ENCODE measurements at regions not wholly inside any gene's neighbourhood (a gene's known extent, or its start where the extent isn't known, plus 50 kb on each side); places are given as distances from the start of the nearest gene placed in this dataset.

DNA sequence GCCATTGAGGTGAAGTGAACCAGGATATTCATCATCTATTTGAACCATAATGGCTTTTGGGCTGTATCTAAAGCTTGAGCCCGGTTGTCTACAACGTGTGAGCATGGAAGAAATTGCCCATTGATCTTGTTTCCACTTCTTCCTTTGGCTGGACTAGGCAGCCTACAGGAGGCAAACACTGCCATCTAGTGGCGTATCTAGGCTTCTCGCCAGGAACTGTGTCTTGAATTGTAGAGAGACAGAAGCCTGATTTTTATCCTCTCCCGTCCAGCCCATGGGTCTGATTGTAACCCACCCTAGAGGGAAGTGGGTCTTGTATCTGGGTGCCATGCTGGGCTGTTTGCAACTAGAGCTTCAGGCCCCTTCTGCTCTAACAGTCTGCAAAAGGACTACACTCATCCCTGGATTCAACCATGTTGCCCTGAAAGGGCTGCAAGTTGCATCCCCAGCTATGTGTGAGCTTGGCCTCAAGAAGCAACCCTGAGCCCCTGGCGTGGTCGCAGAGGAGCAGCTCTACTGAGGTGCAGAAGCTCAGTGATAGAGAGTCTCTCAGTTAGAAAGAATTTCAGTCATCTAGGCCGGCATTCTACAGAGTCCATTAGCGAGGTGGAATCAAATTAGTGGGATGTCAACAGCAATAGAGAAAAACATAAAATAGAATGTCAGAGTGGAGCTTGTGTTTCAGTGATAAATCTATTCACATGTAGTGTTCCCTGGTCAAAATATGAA, 170.2 kb upstream of the UMPS start:
- DNase-seq: peak; percentile 74

DNA sequence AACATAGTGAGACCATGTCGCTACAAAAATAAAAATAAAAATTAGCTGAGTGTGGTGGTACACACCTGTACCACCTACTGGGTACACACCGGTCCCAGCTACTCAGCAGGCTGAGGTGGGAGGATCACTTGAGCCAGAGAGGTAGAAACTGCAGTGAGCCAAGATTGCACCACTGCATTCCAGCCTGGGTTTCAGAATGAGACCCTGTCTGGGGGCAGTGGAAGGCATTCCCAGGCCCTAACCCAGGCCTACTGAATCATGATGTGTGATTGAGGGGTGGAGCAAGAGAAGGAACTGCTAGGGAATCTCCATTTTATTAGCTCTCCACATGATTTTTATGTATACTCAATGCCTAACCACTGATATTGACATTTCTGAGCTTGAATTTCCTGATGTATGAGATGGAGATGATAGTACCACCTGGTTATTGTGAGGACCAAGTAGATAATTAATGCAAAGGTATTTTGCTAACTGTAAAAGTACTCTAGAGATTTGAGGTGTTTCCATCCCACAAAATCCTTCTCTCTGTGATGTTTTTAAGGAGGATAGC, 169.5 kb upstream of the UMPS start:
- DNase-seq: no peak

DNA sequence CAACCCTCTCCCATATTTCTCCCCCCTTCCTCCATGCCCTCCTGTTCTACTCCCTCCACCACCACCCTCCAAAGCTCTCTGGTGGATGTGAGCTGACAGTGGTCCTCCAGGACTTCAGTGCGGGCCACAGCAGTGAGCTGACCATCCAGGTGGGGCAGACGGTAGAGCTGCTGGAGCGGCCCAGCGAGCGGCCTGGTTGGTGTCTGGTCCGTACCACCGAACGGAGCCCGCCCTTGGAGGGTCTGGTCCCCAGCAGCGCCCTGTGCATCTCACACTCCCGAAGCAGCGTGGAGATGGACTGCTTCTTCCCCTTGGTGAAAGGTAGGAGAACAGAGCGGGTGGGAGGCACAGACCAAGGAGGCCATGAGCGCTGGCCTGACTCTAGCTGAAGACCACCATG, 167.5 kb upstream of the UMPS start:
- DNase-seq: no peak

DNA sequence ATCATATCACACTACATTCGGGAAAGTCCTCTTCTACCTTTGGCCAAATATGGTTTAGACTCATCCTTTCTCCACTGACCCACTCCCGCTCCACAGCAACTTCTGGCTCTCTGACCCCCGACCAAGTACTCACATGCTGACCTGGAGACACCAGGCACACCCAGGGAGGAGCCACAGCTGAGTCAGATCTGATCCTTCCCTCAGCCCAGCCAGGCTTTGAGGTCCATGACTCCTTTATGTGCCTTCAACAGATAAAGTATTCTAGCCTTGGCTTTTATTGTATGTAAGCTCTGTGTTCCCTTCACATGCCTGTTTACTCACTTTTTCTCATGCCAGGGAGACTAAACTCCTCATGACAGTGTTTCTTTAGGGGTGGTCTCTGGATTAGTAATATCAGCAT, 166.9 kb upstream of the UMPS start:
- DNase-seq: no peak

DNA sequence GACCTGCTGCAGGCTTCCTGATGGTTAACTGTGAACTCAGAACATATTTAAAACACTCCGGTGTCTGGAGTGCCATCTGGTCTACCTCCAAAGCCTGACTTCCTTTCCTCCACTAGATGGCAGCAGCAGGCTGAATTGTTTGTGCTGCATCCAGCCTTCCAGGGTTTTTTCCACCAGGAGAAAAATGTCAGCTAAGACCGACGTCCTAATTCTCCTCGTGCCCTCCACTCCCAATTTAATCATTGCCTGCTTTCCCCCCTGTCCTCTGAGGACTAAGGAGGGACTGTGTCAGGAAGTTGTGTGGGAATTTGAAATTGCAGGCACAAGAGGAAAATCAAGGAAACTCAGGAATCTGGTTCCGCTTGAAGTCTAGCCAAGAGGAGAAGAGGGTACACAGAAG, 165.2 kb upstream of the UMPS start:
- peak; percentile 62 for DNase-seq

DNA sequence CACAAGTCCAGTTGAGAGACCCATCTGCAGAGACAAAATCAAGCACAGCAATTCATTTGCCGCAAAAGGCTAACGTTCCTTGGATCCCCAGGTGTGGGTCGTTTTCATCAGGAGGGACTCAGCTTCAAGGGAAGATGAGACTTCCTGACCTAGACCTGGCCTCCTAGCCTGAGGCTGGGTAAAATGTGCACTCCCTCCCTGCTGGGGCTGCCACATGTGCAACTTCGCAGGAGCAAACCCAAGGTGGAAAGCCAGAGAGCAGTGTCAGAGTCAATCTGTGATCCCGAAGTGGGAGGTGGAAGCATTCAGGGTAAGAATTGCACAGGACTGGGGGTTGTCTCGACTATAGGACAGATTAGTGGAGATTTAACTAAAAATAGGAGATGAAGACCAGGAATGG, 164.7 kb upstream of the UMPS start:
- DNase-seq: no peak

DNA sequence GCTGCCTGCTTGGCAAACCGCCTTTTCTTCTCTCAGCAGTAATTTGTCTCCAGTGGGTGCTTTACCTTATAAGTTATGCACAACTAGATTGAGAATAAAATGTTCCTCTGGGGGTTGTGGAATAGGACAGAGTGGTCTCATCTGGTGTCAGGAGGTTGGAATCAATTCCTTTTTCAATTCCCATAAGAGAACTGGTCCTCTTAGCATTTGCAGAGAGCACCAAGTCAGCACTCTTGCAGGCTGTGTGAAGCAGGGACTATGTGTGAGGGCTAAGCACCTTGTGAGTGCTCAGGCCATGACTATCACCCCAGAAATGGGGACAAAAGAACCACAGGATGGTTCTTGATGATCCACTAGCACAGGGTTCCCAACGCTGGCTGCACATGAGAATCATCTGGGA, 163.6 kb upstream of the UMPS start:
- DNase-seq: no peak

DNA sequence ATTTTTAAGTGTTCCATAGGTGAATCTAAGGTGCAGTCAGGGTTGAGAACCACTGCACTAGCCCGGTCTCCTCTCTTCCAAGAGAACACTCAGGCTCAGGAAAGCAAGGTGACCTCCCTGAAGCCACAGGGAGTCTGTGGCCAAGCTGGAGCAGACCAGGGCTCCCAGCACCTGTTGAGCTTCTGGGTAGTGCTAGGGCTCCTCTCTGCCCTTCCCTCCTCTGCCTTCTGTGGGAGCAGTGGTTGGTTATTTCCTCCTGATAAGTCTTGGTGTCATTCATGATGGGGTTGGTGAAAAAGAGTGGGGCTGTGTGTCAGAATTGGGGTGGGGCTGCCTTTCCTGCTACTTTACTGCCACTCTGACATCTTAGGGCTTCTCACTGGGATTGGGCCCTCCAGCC, 163.1 kb upstream of the UMPS start:
- no peak for DNase-seq

DNA sequence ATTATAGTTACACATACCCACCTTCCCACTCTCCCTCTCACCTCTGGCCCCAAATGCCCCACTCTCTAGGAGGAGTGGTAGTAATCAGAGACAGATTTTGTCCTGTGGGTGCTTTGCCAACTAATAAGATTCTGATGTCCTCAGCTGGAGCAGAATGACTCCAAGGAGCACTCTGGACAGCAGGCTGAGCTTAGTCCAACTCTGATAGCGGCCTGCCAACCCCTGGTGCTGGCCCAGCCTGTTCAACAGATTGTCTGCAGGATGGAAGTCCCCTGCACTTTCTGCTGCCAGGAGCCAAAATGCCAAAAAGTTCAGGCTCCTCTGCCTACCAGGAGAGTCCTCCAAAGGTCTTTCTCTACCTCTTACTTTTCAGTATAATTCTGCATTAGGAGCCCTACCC, 160.5 kb upstream of the UMPS start:
- DNase-seq: no peak

DNA sequence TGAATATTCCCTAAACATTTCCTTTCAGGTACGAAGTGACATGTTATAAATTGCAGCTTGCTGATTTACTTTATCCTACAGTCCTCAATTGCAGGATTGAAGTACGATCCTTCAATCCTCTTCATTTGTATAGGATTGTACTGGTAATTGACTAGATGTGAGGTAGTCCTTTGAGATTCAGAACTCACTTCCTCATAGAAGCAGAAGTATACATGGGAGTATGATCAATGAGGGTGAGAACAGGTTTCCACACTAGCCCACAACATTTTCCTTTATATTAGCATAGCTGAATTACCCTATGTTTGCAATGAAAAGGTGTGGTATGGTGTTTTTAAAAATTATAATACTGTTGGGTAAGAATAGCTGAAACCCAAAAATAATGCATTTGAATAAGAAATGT, 160.0 kb upstream of the UMPS start:
- DNase-seq: no peak

DNA sequence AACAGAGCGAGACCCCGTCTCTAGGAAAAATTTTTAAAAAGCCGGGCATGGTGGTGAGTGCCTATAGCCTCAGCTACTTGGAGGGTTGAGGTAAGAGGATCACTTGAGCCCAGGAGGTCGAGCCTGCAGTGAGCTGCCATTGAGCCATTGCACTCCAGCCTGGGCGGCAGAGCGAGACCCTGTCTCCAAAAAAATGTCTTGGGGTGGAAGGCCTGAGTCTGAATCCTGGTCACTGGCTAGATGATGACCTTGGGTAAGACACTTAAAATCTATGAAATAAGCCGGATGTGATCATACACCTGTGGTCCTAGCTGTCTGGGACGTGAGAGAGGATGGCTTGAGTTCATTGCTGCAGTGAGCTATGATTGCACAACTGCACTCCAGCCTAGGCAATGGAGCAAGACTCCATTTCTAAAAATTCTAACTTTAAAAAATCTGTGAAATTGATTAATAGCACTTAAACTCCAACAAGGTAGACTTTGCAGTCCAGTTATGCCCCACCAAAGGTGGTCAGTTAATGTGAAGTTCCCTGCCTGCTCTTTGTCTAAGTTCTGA, 157.3 kb upstream of the UMPS start:
- no peak for DNase-seq

DNA sequence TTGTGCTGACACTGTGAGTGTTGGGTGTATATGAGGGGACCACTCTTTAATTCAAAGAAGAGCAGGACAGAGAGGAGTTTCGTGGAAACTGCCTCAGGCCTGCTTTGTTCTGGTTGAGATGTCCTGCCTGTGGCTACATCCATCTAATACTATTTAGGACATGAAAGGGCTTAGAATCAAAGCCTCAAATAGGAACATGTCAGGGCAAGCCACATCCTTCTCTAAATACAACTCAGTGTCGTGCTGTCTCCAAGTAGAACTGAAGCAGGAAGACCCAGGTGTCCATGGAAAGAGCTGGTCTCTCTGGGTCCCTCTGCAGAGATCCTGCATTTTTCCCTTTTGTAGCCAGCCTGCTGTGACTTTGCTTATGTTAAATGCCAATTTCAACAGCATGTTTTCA, 156.2 kb upstream of the UMPS start:
- DNase-seq: no peak

DNA sequence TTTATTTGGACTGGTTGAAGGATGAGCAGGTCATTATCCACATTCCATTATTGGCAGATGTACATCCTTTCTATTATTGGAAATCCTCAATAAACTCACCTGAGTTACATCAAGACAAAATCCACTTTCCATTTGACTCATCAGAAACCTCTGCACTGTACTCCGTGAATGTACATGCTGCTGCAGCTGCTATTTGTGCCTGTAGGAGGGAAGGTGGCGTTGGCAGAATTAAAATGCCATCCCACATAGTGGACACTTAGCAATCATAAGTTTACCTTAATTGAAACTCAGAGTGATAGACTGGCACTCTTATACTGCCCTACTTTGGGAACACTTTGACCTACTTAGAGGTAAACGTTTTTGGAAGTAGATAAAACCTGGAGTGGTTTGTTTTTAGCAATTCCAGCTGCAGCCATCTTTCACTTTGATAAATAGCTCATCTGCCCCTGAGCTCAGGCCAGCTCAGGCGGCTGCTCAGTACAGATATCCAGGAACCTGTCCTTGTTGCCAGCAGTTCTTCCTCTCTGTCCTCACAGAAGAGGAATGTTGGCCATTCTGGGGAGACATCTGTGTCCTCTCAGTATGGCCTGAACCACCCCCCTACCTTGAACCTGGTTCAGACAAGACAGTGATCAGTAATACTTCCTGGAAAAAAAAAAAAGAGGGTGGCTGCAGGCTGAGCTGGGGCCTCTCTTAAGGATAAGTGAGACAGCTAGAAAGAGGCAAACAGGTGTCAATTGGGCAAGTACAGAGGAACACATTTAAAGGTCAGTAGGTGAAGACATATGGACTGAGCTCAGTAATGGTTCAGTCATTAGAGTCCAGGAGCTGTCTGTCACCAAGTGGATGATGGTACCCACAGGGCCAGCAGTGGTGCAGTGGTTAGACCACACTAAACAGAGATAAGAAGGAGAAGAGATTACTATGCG, 153.4 kb upstream of the UMPS start:
- DNase-seq: no peak

DNA sequence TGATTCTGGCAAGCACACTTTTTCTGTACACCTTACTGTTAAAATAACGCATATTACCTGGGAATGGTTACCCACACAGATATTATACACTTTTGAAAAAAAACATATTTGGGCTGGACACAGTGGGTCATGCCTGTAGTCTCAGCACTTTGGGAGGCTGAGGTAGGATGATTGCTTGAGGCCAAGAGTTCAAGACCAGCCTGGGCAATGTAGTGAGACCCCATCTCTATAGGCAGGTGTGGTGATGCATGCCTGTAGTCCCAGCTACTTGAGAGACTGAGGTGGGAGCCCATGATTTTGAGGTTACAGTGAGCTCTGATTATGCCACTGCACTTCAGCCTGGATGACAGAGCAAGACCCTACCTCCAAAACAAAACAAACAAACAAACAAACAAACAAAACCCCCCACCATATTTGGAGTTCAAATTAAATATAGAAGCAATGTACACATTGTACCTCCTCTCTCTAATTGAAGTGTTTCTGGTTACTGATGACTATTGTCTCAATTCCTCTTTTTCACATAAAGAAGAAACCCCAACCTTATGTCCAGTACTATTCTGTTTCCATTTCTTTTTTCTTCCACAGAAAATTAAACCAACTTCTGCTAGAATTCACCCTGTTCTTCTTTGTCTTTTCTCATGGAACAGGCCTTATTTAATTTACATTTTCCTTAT, 152.6 kb upstream of the UMPS start:
- no peak for DNase-seq

DNA sequence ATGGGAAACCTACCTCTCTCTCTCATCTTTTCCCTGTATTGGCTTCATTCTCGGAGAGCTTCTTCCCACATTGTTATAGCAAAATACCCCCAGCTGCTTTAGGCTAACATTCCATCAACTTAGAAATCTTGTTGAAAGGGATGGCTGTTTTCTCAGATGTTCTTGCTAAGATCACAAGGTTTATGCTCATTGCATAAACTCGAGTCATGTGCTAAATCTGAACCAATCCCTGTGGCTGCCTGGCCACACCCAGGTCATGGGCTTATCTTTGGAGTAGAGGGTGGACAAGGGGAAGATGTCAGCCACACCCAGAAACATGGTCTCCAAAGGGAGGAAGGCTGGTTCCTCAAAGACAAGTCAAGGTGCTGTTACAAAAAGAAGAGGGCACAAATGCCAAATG, 150.6 kb upstream of the UMPS start:
- no peak for DNase-seq

DNA sequence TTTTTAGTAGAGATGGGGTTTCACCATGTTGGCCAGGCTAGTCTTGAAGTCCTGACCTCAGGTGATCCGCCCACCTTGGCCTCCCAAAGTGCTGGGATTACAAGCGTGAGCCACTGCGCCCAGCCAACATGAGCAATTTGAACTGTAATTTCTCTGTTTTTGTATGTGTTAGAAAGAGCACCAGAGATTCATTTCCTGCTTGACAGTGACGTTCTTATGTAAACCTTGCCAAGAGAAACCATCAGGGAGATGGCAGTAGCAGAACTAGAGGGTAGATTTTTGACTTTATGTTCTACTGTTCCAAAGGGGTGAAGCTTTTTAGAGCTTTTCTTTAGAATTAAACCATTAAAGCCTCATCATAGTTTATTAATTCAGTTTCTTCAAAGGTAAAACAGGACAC, 148.1 kb upstream of the UMPS start:
- DNase-seq: no peak

DNA sequence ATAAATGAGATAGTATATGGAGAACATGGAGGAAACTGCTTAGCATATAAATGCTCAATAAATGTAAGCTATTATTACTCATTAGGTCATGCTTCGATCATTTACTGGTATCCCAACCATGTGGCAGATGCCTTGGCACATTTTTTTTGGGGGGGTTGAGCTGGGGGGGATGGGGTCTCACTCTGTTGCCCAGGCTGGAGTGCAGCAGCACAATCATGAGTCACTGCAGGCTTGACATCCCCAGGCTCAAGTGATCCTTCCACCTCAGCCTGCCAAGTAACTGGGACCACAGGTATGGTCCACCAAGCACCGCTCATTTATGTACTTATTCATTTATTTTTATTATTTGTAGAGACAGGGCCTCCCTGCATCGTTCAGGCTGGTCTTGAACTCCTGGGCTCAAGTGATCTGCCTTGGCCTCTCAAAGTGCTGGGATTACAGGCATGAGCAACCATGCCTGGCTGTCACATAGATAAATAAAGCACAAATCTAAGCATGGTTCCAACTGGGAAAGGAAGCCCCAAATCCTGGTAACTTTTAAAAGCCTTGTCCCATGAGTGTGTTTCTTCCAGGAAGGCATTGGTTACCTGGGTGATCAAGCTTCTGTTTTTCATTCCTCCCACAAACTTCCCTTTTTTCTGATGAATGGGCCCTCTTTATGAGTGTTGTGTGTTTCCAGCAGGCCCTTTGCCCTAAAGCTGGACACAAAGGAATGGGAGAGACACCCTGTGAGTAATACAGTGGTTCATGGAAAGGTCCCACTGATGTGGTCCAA, 147.4 kb upstream of the UMPS start:
- DNase-seq: no peak

DNA sequence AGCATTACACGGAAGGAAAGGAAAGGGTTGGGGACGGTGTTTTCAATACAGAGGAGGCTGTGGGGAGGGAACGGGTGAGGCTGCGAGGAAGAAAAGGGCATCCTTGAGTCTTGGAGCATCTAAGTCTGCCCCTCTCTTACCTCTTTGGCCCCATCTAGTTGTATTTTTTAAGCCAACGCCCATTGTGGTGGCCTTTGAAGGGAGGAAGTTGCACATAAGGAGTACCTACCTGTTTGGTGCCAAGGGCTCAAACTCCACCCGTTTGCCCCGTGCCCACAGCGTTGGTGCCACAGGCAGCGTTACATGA, 146.1 kb upstream of the UMPS start:
- no peak for DNase-seq

DNA sequence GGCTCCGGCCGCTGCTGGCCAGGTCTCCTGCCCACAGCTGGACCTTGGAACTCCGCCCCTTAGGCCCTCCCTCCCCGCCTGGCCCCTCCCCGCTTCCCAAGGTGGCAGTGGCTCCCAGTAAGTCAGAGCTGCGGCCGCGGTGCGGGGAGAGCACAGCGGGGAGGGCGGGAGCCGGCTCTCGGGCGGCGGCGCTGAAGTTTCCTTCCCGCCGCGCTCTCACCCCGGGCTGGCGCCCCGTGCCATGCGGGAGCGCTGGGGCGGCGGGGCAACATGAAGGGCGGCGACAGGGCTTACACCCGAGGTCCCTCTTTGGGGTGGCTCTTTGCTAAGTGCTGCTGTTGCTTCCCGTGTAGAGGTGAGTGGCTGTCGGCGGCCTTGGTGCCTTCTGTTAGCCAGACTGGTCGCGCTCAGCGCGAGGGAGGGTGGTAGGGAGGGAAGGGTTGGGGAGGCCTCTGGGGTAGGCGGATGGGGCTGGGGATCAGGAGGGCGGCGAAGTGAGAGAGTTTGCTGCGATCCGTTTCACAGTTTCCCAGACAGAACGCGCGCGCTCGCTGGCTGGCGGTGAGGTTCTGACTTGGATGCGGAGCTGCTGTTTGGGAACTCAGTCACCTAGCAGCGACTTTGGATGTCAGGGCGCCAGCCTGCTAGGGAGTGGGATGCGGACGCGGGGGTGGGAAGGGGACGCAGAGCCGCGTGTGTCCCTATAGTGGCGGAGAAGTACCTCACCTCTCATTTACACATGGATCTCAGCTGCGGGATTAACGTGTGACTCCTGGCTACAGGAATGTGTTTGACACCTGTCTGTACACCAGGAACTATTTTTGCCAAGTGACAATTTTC, 145.5 kb upstream of the UMPS start:
- DNase-seq: peak; percentile 43

DNA sequence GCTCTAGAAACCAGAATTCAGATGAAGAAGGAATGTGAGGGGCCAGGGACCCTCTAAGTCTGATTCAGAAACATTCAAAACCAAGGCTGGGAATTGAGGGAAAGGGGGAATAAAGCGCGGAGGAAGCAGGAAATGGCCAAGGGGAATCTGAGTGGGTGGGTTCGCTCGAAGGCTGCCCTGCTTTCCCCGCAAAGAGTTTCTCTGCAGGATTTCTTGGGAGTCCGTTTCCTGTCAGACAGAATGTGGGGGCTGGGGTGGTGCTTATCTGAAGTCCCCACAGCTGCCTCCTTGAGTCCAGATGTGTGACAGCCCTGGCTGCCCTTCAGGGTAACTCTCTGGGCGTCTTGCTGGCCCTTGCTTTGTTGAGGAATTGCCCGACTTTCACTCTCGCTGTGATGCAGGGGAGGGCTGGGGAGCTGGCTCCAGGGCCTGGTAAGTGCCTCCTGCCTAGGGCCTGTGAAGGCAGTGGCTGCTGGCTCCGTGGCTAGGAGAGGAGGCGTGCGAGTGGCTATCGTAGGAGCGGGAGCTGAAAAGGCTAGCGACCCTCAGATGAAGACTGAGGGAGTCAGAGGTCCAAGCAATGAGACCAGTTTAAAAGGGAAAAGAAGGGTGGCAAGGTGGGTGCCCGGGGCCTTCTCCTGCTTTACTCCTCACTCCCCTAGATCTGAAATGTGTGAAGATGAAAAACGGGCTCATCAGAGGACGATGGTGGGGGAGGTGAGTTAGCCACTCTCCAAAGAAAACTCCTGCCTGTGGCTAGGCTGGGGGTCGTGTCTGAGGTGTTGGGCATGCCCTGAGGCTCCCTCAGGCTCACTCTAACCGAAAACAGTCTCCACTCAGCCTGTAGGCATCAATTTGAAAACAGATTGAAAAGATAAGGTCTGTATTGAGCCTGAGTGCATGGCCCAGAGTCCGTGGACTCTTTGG, 143.9 kb upstream of the UMPS start:
- no peak for DNase-seq

DNA sequence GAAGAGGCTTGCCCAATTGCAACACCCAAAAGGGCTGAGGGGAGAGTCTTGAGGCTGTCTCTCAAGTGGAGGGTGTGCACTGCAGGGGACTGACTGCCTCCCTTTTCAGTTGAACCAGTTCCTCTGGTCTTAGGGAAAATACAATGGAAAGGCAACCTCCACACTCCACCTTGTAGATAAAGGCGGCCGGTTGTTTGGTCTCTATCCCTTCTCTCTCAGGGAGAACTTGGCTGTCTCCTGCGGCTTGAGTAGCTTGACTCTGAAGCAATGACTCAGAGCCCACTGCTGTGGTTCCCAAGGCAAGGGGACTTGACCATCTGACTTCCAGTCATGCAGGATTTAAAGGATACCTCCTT, 143.2 kb upstream of the UMPS start:
- DNase-seq: no peak
